BJ (cell line): ENCODE measurements at regions not wholly inside any gene's neighbourhood (a gene's known extent, or its start where the extent isn't known, plus 50 kb on each side); places are given as distances from the start of the nearest gene placed in this dataset.
"Not testable (repeated sequence)": the region's sequence is repeated elsewhere in the genome, so short reads cannot be mapped to it uniquely, and the experiment has no call there.

Experiments used
- CTCF ChIA-PET: fragments of 350-600 bp; formaldehyde crosslinking; extraction: SDS; loops from one replicate; lab custom pipeline; 2021; ENCODE audit warnings: antibody characterized with exemption, inconsistent platforms; lab: Yijun Ruan, JAX
- POLR2A ChIA-PET: fragments of 300-600 bp; sonication (Branson Sonifier 250); formaldehyde crosslinking; extraction: SDS; loops from one replicate; lab custom pipeline; 2021; ENCODE audit warnings: antibody characterized with exemption; lab: Charles Lee
- DNase-seq: peaks from one replicate; pipeline ENCODE4 v3.0.0-alpha.2; 2011; ENCODE audit warnings: low read depth
- H3K27me3 ChIP-seq: 2 replicates; pipeline ENCODE4 v1.6.0; 2011; ENCODE audit warnings: low read length; ENCODE audit not compliant: control insufficient read depth, insufficient read depth
- H3K36me3 ChIP-seq: 2 replicates; pipeline ENCODE4 v1.5.1; 2011; ENCODE audit warnings: low read length; ENCODE audit not compliant: control insufficient read depth, insufficient read depth
- H3K4me3 ChIP-seq: 2 replicates; pipeline ENCODE4 v1.5.1; 2011; ENCODE audit warnings: low read depth, mild to moderate bottlenecking, control low read depth, low read length
- TF ChIP-seq, protein P1 (sequence below): IDR thresholded peaks from 2 replicates; pipeline ENCODE4 v1.5.1; 2011; ENCODE audit warnings: low read depth, mild to moderate bottlenecking, control low read depth, inconsistent platforms, low read length, moderate library complexity; ENCODE audit not compliant: insufficient read depth

DNA sequence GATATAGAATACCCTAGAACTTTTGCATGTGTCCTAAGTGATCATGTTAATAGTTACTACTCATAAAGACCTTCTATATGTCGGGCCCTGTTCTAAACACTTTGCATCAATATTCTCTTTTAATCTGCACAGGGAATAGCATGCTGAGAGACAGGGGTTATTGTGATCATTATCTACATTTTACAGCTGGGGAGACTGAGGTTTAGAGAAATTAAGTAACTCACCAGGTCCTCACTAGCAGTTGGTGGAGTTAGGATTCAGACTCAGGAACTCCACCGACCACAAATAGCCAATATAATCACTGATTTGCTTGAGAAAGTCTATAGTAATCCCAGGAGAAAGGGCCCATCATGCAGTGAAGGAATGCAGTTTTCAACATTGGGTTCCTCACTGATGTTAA lies 111.2 kb upstream of the ADO start:
- no peaks in the 10 kb centered on the region for H3K27me3 ChIP-seq
- CTCF ChIA-PET: no interaction called here
- DNase-seq: no peak
- H3K4me3 ChIP-seq: no peak overlapping the region
- POLR2A ChIA-PET: no interaction called here
- TF ChIP-seq, protein P1, sequence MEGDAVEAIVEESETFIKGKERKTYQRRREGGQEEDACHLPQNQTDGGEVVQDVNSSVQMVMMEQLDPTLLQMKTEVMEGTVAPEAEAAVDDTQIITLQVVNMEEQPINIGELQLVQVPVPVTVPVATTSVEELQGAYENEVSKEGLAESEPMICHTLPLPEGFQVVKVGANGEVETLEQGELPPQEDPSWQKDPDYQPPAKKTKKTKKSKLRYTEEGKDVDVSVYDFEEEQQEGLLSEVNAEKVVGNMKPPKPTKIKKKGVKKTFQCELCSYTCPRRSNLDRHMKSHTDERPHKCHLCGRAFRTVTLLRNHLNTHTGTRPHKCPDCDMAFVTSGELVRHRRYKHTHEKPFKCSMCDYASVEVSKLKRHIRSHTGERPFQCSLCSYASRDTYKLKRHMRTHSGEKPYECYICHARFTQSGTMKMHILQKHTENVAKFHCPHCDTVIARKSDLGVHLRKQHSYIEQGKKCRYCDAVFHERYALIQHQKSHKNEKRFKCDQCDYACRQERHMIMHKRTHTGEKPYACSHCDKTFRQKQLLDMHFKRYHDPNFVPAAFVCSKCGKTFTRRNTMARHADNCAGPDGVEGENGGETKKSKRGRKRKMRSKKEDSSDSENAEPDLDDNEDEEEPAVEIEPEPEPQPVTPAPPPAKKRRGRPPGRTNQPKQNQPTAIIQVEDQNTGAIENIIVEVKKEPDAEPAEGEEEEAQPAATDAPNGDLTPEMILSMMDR: no peak
- H3K36me3 ChIP-seq: no peaks in the 10 kb centered on the region

DNA sequence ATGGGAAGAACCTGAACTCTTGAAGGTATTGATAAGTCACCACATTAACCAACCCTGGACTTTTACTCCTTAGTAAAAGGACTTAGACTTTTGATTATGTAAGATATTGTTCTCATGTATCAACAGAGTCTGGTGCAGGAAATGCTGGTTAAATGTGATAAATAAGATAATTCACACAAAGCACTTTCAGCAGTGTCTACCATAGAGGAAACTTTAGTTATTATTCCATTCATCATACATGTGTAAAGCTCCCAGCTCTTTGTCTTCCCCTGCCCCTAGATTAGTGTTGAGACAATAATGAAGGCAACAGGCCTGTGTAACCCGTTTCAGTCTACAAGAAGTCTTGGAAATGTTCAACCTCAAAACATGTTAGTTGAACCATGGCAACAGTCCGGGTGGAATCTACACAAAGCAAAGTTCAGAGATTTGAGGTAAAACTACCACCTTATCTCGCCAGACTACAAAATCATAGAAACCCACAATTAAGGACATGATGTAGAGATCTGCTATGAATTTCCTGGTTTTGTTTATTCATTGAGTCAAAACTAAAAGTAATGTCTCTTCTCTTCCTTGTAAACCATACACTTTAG lies 109.9 kb upstream of the ADO start:
- H3K4me3 ChIP-seq: no peak overlapping the region
- no peaks in the 10 kb centered on the region for H3K36me3 ChIP-seq
- ChIA-PET POLR2A (no interaction called here), CTCF (no interaction called here)
- DNase-seq: no peak
- no peaks in the 10 kb centered on the region for H3K27me3 ChIP-seq
- TF ChIP-seq, protein P1: no peak

DNA sequence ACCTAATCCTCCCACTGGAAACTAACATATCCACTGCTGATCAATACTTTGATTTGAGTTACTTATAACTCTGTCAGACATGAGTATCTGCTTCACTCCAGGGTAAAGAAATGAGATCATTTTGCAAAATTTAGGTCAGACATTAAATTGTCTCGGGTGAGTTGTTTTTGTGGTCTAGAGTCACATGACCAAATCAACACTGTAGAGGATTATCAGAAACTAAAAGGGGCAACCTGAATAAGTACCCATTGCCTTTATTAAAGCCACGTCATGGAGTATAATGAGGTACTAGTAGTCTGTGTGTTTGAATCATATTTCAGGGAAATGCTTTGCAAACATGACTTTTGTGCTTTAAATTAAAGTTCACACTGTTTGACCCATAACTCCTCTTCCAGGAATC lies 107.7 kb upstream of the ADO start:
- DNase-seq: no peak
- CTCF ChIA-PET: no interaction called here
- POLR2A ChIA-PET: no interaction called here
- TF ChIP-seq, protein P1: no peak
- Histone ChIP-seq H3K36me3 (no peaks in the 10 kb centered on the region), H3K27me3 (no peaks in the 10 kb centered on the region), H3K4me3 (no peak overlapping the region)

DNA sequence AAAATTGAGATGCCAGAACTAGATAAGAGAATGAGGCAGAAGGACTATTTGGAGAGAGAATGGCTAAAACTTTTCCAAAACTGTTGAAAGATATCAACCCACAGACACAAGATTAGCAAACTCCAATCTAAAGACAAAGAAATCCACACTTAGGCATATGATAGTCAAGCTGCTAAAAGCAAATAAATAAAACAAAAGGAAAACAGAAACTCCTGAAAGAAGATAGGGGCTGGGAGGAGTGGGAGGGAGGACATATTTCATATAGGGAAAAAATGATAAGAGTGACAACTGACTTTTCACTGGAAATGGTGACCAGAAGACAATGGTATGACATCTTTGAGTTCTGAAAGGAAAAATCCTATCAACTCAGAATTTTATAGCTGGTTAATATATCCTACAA lies 105.4 kb upstream of the ADO start:
- Histone ChIP-seq H3K36me3 (no peaks in the 10 kb centered on the region), H3K4me3 (no peak overlapping the region), H3K27me3 (no peaks in the 10 kb centered on the region)
- DNase-seq: no peak
- CTCF ChIA-PET: no interaction called here
- TF ChIP-seq, protein P1: no peak
- POLR2A ChIA-PET: no interaction called here

GRCh38 chr10:62704121-62704520 lies 100.4 kb upstream of the ADO start:
- H3K4me3 ChIP-seq, H3K36me3 ChIP-seq, POLR2A ChIA-PET, H3K27me3 ChIP-seq, DNase-seq: not testable (repeated sequence)
- CTCF ChIA-PET: interaction anchor here (1.0 kb wide), 1 partner anchor 53 kb away, joined by 3 read pairs; no protein-coding TSS in a partner anchor

- H3K27me3 ChIP-seq: no peaks in the 10 kb centered on the region
- POLR2A ChIA-PET: interaction anchor here (0.5 kb wide), 1 partner anchor 14 kb away, joined by 3 read pairs; no protein-coding TSS in a partner anchor
- TF ChIP-seq, protein P1: no peak
- no peaks in the 10 kb centered on the region for H3K36me3 ChIP-seq
- H3K4me3 ChIP-seq: no peak overlapping the region
- CTCF ChIA-PET: interaction anchor here (0.7 kb wide), 1 partner anchor 625 kb away, joined by 3 read pairs; no protein-coding TSS in a partner anchor
- no peak for DNase-seq
These were observed 98.7 kb upstream of the ADO start for GRCh38 chr10:62705789-62706188.
